Ishikawa (cell line): ENCODE measurements at regions not wholly inside any gene's neighbourhood (a gene's known extent, or its start where the extent isn't known, plus 50 kb on each side); places are given as distances from the start of the nearest gene placed in this dataset.

Source experiments
- EGR1 ChIP-seq: IDR thresholded peaks from 2 replicates; pipeline ENCODE4 v1.6.1; 2012
- EP300 ChIP-seq: IDR thresholded peaks from 2 replicates; pipeline ENCODE4 v1.6.1; 2012; ENCODE audit warnings: borderline replicate concordance
- MAX ChIP-seq: IDR thresholded peaks from 2 replicates; pipeline ENCODE4 v1.6.1; 2012
- NFIC ChIP-seq: IDR thresholded peaks from 2 replicates; pipeline ENCODE4 v1.6.1; 2012
- RAD21 ChIP-seq: IDR thresholded peaks from 2 replicates; pipeline ENCODE4 v1.6.1; 2012; ENCODE audit warnings: low read depth
- TCF12 ChIP-seq: IDR thresholded peaks from 2 replicates; pipeline ENCODE4 v1.6.1; 2012; ENCODE audit warnings: low read depth
- TF ChIP-seq, protein P1 (sequence below): IDR thresholded peaks from 2 replicates; pipeline ENCODE4 v1.6.1; 2012

- TF ChIP-seq EGR1 (no peak), NFIC (no peak), EP300 (no peak), RAD21 (no peak), MAX (no peak), TCF12 (no peak)
- TF ChIP-seq, protein P1, sequence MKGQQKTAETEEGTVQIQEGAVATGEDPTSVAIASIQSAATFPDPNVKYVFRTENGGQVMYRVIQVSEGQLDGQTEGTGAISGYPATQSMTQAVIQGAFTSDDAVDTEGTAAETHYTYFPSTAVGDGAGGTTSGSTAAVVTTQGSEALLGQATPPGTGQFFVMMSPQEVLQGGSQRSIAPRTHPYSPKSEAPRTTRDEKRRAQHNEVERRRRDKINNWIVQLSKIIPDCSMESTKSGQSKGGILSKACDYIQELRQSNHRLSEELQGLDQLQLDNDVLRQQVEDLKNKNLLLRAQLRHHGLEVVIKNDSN, result no peak
These were observed 51.6 kb upstream of the CCBE1 start for GRCh38 chr18:59748628-59749360.
